HepG2 (cell line): ENCODE measurements at regions not wholly inside any gene's neighbourhood (a gene's known extent, or its start where the extent isn't known, plus 50 kb on each side); places are given as distances from the start of the nearest gene placed in this dataset.

Source experiments
- HNRNPL ChIP-seq: fragments of 200-400 bp; formaldehyde crosslinking; IDR thresholded peaks from 2 replicates; pipeline ENCODE4 v1.6.1; 2017; ENCODE audit warnings: mild to moderate bottlenecking, low read depth, low read length
- POLR2A ChIP-seq, 2 experiments: IDR thresholded peaks; 2 replicates each; pipeline ENCODE4 v1.6.1; 2011; ENCODE audit warnings: low read depth in 2 of 2, low read length in 2 of 2, mild to moderate bottlenecking in 1 of 2, moderate library complexity in 1 of 2; ENCODE audit not compliant: insufficient read depth in 1 of 2
- SALL2 ChIP-seq: sonication (generic); formaldehyde crosslinking; IDR thresholded peaks from 2 replicates; pipeline ENCODE4 v1.8.1; 2023; ENCODE audit warnings: mild to moderate bottlenecking, missing genetic modification reagents, inconsistent platforms
- THYN1 ChIP-seq: sonication (generic); formaldehyde crosslinking; IDR thresholded peaks from 2 replicates; pipeline ENCODE4 v1.8.1; 2023; ENCODE audit warnings: low read depth, mild to moderate bottlenecking, moderate library complexity, missing genetic modification reagents, borderline replicate concordance
- YY1 ChIP-seq: IDR thresholded peaks from 2 replicates; pipeline ENCODE4 v1.6.1; 2011; ENCODE audit warnings: low read length, low read depth, moderate library complexity, mild to moderate bottlenecking; ENCODE audit not compliant: insufficient read depth, insufficient replicate concordance
- ZNF672 ChIP-seq: sonication (generic); formaldehyde crosslinking; IDR thresholded peaks from 2 replicates; pipeline ENCODE4 v1.8.1; 2022; ENCODE audit warnings: missing genetic modification reagents
- TF ChIP-seq, protein P1 (sequence below): sonication (generic); formaldehyde crosslinking; IDR thresholded peaks from 2 replicates; pipeline ENCODE4 v1.8.1; 2023; ENCODE audit warnings: missing genetic modification reagents, inconsistent platforms, borderline replicate concordance
- TF ChIP-seq, protein P2 (sequence below): sonication (generic); formaldehyde crosslinking; IDR thresholded peaks from 2 replicates; pipeline ENCODE4 v1.5.0; 2020; ENCODE audit warnings: missing genetic modification reagents, mild to moderate bottlenecking, borderline replicate concordance
- TF ChIP-seq, protein P3 (sequence below): sonication (generic); formaldehyde crosslinking; IDR thresholded peaks from 2 replicates; pipeline ENCODE4 v1.8.0; 2022; ENCODE audit warnings: missing genetic modification reagents, mild to moderate bottlenecking, moderate library complexity, borderline replicate concordance
- TF ChIP-seq, protein P4 (sequence below): sonication (generic); formaldehyde crosslinking; IDR thresholded peaks from 2 replicates; pipeline ENCODE4 v1.8.1; 2023; ENCODE audit warnings: mild to moderate bottlenecking, moderate library complexity, missing genetic modification reagents

DNA sequence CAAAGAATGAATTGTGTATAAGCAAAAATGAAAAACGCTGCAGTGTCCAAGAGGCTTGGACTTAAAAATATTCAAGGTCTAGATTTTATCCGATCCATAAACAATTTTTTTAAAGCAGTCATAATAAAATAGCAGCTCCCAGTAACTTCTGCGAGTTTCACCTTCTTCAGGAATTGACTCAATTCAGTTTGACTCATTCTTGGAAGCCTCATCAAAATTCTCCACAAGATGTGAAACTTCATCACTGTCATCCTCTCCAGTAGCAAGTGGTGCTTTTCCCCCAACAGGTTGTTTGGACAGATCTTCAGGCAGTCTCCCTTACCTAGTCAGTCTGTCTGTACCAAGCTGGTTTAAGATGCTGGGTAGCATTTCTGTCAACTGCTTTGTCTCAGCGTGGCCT, 93.5 kb upstream of the FOXG1 start (continued):
- TF ChIP-seq, protein P1, sequence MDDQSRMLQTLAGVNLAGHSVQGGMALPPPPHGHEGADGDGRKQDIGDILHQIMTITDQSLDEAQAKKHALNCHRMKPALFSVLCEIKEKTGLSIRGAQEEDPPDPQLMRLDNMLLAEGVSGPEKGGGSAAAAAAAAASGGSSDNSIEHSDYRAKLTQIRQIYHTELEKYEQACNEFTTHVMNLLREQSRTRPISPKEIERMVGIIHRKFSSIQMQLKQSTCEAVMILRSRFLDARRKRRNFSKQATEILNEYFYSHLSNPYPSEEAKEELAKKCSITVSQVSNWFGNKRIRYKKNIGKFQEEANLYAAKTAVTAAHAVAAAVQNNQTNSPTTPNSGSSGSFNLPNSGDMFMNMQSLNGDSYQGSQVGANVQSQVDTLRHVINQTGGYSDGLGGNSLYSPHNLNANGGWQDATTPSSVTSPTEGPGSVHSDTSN = no peak
- TF ChIP-seq THYN1 (no peak), SALL2 (CRISPR knock-in tag) (no peak), HNRNPL (no peak), YY1 (no peak), POLR2A (IDR thresholded peaks at IDR 0.05; ENCODE audit: insufficient read depth in 1 of 2, low read depth in 2 of 2, low read length in 2 of 2) (no peak), ZNF672 (CRISPR knock-in tag) (no peak)
- TF ChIP-seq, protein P2, sequence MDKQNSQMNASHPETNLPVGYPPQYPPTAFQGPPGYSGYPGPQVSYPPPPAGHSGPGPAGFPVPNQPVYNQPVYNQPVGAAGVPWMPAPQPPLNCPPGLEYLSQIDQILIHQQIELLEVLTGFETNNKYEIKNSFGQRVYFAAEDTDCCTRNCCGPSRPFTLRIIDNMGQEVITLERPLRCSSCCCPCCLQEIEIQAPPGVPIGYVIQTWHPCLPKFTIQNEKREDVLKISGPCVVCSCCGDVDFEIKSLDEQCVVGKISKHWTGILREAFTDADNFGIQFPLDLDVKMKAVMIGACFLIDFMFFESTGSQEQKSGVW = no peak
- TF ChIP-seq, protein P3, sequence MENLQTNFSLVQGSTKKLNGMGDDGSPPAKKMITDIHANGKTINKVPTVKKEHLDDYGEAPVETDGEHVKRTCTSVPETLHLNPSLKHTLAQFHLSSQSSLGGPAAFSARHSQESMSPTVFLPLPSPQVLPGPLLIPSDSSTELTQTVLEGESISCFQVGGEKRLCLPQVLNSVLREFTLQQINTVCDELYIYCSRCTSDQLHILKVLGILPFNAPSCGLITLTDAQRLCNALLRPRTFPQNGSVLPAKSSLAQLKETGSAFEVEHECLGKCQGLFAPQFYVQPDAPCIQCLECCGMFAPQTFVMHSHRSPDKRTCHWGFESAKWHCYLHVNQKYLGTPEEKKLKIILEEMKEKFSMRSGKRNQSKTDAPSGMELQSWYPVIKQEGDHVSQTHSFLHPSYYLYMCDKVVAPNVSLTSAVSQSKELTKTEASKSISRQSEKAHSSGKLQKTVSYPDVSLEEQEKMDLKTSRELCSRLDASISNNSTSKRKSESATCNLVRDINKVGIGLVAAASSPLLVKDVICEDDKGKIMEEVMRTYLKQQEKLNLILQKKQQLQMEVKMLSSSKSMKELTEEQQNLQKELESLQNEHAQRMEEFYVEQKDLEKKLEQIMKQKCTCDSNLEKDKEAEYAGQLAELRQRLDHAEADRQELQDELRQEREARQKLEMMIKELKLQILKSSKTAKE (CRISPR knock-in tag) = no peak
- TF ChIP-seq, protein P4, sequence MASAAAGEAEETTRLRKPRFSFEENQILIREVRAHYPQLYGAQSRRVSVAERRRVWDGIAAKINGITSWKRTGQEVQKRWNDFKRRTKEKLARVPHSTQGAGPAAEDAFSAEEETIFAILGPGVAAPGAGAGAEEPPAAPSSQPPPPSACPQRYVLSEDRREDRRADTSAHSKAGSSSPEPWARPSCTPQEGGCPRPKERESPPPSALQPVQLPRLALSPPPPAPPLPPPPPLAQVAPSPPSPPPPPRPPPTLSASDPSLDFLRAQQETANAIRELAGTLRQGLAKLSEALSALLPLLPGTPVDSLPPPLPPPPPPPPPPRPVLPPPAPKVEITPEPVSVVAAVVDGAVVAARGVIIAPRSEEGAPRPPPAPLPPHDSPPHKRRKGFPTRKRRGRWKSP (CRISPR knock-in tag) = no peak
- TF ChIP-seq, all 625 proteins: peak for 0
